ENCODE measurements at regions not wholly inside any gene's neighbourhood (a gene's known extent, or its start where the extent isn't known, plus 50 kb on each side); places are given as distances from the start of the nearest gene placed in this dataset.

DNA sequence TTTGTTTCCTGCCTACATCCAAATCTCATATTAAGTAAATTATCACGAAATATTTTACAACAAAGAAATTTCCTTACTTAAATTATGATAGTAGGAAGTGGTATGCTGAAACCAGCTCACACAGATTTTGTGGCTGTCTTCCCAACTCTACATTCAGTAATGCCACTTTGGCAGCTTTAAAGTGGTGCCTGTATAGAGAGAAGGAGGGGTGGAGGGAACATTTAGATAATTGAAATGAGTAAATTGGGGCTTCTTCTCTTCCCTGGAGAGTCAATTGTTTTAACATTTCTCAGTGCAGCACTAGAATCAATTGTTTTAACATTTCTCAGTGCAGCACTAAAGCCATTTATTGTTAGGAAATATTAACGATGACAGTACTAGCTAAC lies 1323.1 kb downstream of the PCDH7 start:
- DNase-seq (ENCODE audit: low read depth, low spot score) (no peak), ATAC-seq (no peak)
- Histone ChIP-seq H2AFZ (ENCODE audit: low read depth, low read length, poor library complexity, severe bottlenecking) (no peak overlapping the region), H3K27me3 (ENCODE audit: insufficient read depth, low read length) (no peaks in the 10 kb centered on the region), H3K4me2 (ENCODE audit: low read length) (no peak overlapping the region), H3K9ac (ENCODE audit: low read length) (no peak overlapping the region), H3K36me3 (ENCODE audit: control insufficient read depth in 1 of 2, insufficient read depth in 2 of 2, low read length in 2 of 2) (no peaks in the 10 kb centered on the region), H3K4me1 (ENCODE audit: control insufficient read depth in 1 of 2, insufficient read depth in 2 of 2, low read length in 2 of 2) (no peaks in the 10 kb centered on the region), H3K79me2 (ENCODE audit: insufficient read depth, low read length) (no peaks in the 10 kb centered on the region), H3K9me2 (ENCODE audit: insufficient read depth) (no peaks in the 10 kb centered on the region), H3K4me3 (replicated peaks in 1 of 2; ENCODE audit: low read depth in 1 of 2, low read length in 2 of 2) (no peak overlapping the region), H3K9me3 (ENCODE audit: control insufficient read depth in 1 of 2, insufficient read depth in 1 of 2, low read depth in 1 of 2, low read length in 2 of 2) (no peaks in the 10 kb centered on the region), H3K27ac (ENCODE audit: low read depth, low read length) (no peak overlapping the region), H4K20me1 (ENCODE audit: insufficient read depth) (no peaks in the 10 kb centered on the region)
- TF ChIP-seq POLR2AphosphoS5 (IDR thresholded peaks at IDR 0.05; ENCODE audit: low read depth, low read length) = no peak
- TF ChIP-seq, protein P1, sequence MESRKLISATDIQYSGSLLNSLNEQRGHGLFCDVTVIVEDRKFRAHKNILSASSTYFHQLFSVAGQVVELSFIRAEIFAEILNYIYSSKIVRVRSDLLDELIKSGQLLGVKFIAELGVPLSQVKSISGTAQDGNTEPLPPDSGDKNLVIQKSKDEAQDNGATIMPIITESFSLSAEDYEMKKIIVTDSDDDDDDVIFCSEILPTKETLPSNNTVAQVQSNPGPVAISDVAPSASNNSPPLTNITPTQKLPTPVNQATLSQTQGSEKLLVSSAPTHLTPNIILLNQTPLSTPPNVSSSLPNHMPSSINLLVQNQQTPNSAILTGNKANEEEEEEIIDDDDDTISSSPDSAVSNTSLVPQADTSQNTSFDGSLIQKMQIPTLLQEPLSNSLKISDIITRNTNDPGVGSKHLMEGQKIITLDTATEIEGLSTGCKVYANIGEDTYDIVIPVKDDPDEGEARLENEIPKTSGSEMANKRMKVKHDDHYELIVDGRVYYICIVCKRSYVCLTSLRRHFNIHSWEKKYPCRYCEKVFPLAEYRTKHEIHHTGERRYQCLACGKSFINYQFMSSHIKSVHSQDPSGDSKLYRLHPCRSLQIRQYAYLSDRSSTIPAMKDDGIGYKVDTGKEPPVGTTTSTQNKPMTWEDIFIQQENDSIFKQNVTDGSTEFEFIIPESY (IDR thresholded peaks at IDR 0.05; ENCODE audit: extremely low read depth, insufficient replicate concordance, low read length) = no peak
- no peak for TF ChIP-seq CBX3 (IDR thresholded peaks at IDR 0.05; ENCODE audit: low read depth)
- TF ChIP-seq CTCF (IDR thresholded peaks at IDR 0.05 in 2 of 3, conservative IDR thresholded peaks at IDR 0.05 in 1 of 3; ENCODE audit: borderline replicate concordance in 1 of 3, insufficient read depth in 1 of 3, low read depth in 2 of 3, low read length in 2 of 3) = no peak
- TF ChIP-seq EGR1 (IDR thresholded peaks at IDR 0.05; ENCODE audit: low read depth) = no peak
- TF ChIP-seq TCF7L2 (IDR thresholded peaks at IDR 0.05; ENCODE audit: borderline replicate concordance, extremely low read depth, insufficient read depth, insufficient read length) = no peak
- TF ChIP-seq, protein P2, sequence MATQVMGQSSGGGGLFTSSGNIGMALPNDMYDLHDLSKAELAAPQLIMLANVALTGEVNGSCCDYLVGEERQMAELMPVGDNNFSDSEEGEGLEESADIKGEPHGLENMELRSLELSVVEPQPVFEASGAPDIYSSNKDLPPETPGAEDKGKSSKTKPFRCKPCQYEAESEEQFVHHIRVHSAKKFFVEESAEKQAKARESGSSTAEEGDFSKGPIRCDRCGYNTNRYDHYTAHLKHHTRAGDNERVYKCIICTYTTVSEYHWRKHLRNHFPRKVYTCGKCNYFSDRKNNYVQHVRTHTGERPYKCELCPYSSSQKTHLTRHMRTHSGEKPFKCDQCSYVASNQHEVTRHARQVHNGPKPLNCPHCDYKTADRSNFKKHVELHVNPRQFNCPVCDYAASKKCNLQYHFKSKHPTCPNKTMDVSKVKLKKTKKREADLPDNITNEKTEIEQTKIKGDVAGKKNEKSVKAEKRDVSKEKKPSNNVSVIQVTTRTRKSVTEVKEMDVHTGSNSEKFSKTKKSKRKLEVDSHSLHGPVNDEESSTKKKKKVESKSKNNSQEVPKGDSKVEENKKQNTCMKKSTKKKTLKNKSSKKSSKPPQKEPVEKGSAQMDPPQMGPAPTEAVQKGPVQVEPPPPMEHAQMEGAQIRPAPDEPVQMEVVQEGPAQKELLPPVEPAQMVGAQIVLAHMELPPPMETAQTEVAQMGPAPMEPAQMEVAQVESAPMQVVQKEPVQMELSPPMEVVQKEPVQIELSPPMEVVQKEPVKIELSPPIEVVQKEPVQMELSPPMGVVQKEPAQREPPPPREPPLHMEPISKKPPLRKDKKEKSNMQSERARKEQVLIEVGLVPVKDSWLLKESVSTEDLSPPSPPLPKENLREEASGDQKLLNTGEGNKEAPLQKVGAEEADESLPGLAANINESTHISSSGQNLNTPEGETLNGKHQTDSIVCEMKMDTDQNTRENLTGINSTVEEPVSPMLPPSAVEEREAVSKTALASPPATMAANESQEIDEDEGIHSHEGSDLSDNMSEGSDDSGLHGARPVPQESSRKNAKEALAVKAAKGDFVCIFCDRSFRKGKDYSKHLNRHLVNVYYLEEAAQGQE (IDR thresholded peaks at IDR 0.05; ENCODE audit: low read depth) = no peak
- no peak for TF ChIP-seq ZFX (IDR thresholded peaks at IDR 0.05)
- intact Hi-C loops (cut with micrococcal nuclease) = no loop called here
- ChIA-PET RAD21 (ENCODE audit: low non-redundant PET in 1 of 2, low total read pairs in 2 of 2, uncharacterized antibody in 2 of 2, unreplicated experiment in 2 of 2) (no interaction called here), POLR2A (no interaction called here), CTCF (no interaction called here)
- no TSS peak for BruUV-seq (replicated peaks)

Measured in HCT116 (cell line).